HEK293 (cell line): ENCODE measurements at regions not wholly inside any gene's neighbourhood (a gene's known extent, or its start where the extent isn't known, plus 50 kb on each side); places are given as distances from the start of the nearest gene placed in this dataset.

Experiments used
- CTCF ChIA-PET: fragments of 350-600 bp; formaldehyde crosslinking; extraction: SDS; loops from one replicate; lab custom pipeline; 2021; ENCODE audit warnings: antibody characterized with exemption; lab: Yijun Ruan, JAX
- POLR2A ChIA-PET: fragments of 300-600 bp; formaldehyde crosslinking; extraction: SDS; loops from one replicate; lab custom pipeline; 2020; ENCODE audit warnings: antibody characterized with exemption, inconsistent platforms; lab: Yijun Ruan, JAX
- H3K27ac ChIP-seq: fragments of 200-500 bp; sonication (Bioruptor generic); 2 replicates; pipeline ENCODE4 v1.5.1; 2014; ENCODE audit warnings: low read depth, low read length, control low read depth, inconsistent platforms; ENCODE audit errors: extremely low read depth
- H3K36me3 ChIP-seq, 2 experiments: fragments of 200-500 bp in 1 of 2; sonication (Bioruptor generic) in 1 of 2; 1 replicate in 1 of 2; 2 replicates in 1 of 2; pipeline ENCODE4 v1.5.1; 2014 to 2017; ENCODE audit warnings: inconsistent platforms in 2 of 2, low read length in 2 of 2; ENCODE audit not compliant: control insufficient read depth in 2 of 2, insufficient read depth in 1 of 2
- H3K4me1 ChIP-seq: fragments of 200-500 bp; sonication (Bioruptor generic); 2 replicates; pipeline ENCODE4 v1.5.1; 2014; ENCODE audit warnings: mild to moderate bottlenecking, low read length, inconsistent platforms; ENCODE audit not compliant: control insufficient read depth, insufficient read depth
- H3K4me3 ChIP-seq: 2 replicates; pipeline ENCODE4 v1.5.1; 2011; ENCODE audit warnings: low read depth, mild to moderate bottlenecking, control low read depth, low read length, moderate library complexity
- H3K9me3 ChIP-seq: fragments of 200-500 bp; sonication (Bioruptor generic); 2 replicates; pipeline ENCODE4 v1.5.1; 2014; ENCODE audit warnings: low read depth, low read length, inconsistent platforms; ENCODE audit not compliant: control insufficient read depth, insufficient read depth
- BCL11A ChIP-seq: fragments of 450-650 bp; formaldehyde crosslinking; IDR thresholded peaks from 2 replicates; pipeline ENCODE4 v1.5.1; 2016; ENCODE audit warnings: low read depth, missing biosample characterization, missing genetic modification characterization
- FEZF1 ChIP-seq: fragments of 450-650 bp; formaldehyde crosslinking; IDR thresholded peaks from 2 replicates; pipeline ENCODE4 v1.5.1; 2016; ENCODE audit warnings: missing biosample characterization, missing genetic modification characterization
- GFI1B ChIP-seq: fragments of 450-650 bp; formaldehyde crosslinking; IDR thresholded peaks from 2 replicates; pipeline ENCODE4 v1.5.1; 2016; ENCODE audit warnings: missing biosample characterization, missing genetic modification characterization
- HOXD13 ChIP-seq: sonication (generic); formaldehyde crosslinking; IDR thresholded peaks from 2 replicates; pipeline ENCODE4 v1.8.0; 2022; ENCODE audit warnings: missing genetic modification reagents, borderline replicate concordance
- KLF1 ChIP-seq: fragments of 450-650 bp; formaldehyde crosslinking; IDR thresholded peaks from 2 replicates; pipeline ENCODE4 v1.5.1; 2016; ENCODE audit warnings: missing biosample characterization, missing genetic modification characterization
- RBAK ChIP-seq: fragments of 450-650 bp; formaldehyde crosslinking; IDR thresholded peaks from 2 replicates; pipeline ENCODE4 v1.5.1; 2016; ENCODE audit warnings: missing biosample characterization, missing genetic modification characterization
- ZNF114 ChIP-seq: fragments of 450-650 bp; formaldehyde crosslinking; IDR thresholded peaks from 2 replicates; pipeline ENCODE4 v1.5.0; 2017; ENCODE audit warnings: missing biosample characterization, missing genetic modification characterization
- ZNF19 ChIP-seq: fragments of 450-650 bp; formaldehyde crosslinking; IDR thresholded peaks from 2 replicates; pipeline ENCODE4; 2016; ENCODE audit warnings: missing biosample characterization, missing genetic modification characterization, low read depth
- ZNF24 ChIP-seq: fragments of 450-650 bp; formaldehyde crosslinking; IDR thresholded peaks from 2 replicates; pipeline ENCODE4 v1.5.1; 2016; ENCODE audit warnings: missing biosample characterization, missing genetic modification characterization
- ZNF335 ChIP-seq: fragments of 450-650 bp; formaldehyde crosslinking; conservative IDR thresholded peaks from 2 replicates; pipeline ENCODE4 v1.5.1; 2016; ENCODE audit warnings: missing biosample characterization, missing genetic modification characterization
- ZNF354C ChIP-seq: fragments of 450-650 bp; formaldehyde crosslinking; IDR thresholded peaks from 2 replicates; pipeline ENCODE4 v1.5.1; 2016; ENCODE audit warnings: missing biosample characterization, missing genetic modification characterization, low read depth, borderline replicate concordance
- ZNF530 ChIP-seq: fragments of 450-650 bp; formaldehyde crosslinking; IDR thresholded peaks from 2 replicates; pipeline ENCODE4 v1.5.1; 2016; ENCODE audit warnings: low read depth, missing biosample characterization, missing genetic modification characterization
- ZNF549 ChIP-seq: fragments of 450-650 bp; IDR thresholded peaks from 2 replicates; pipeline ENCODE4 v1.5.1; 2018; ENCODE audit warnings: missing biosample characterization, missing genetic modification characterization, mild to moderate bottlenecking, inconsistent platforms, moderate library complexity
- ZNF555 ChIP-seq: fragments of 450-650 bp; formaldehyde crosslinking; conservative IDR thresholded peaks from 2 replicates; pipeline ENCODE4 v1.5.1; 2017; ENCODE audit warnings: missing biosample characterization, mild to moderate bottlenecking, missing genetic modification characterization, inconsistent platforms
- ZNF610 ChIP-seq: fragments of 450-650 bp; formaldehyde crosslinking; IDR thresholded peaks from 2 replicates; pipeline ENCODE4 v1.5.1; 2016; ENCODE audit warnings: missing biosample characterization, missing genetic modification characterization, borderline replicate concordance
- ZNF837 ChIP-seq: fragments of 450-650 bp; formaldehyde crosslinking; IDR thresholded peaks from 2 replicates; pipeline ENCODE4 v1.5.1; 2016; ENCODE audit warnings: missing biosample characterization, missing genetic modification characterization
- ZNF843 ChIP-seq: fragments of 450-650 bp; formaldehyde crosslinking; IDR thresholded peaks from 2 replicates; pipeline ENCODE4 v1.5.1; 2016; ENCODE audit warnings: missing biosample characterization, missing genetic modification characterization
- TF ChIP-seq, protein P1 (sequence below): fragments of 450-650 bp; formaldehyde crosslinking; conservative IDR thresholded peaks from 2 replicates; pipeline ENCODE4 v1.5.1; 2016; ENCODE audit warnings: low read depth, missing biosample characterization, missing genetic modification characterization
- TF ChIP-seq, protein P2 (sequence below): sonication (generic); formaldehyde crosslinking; IDR thresholded peaks from 2 replicates; pipeline ENCODE4 v1.8.1; 2022; ENCODE audit warnings: mild to moderate bottlenecking, moderate library complexity, missing genetic modification reagents
- TF ChIP-seq, protein P3 (sequence below): fragments of 450-650 bp; IDR thresholded peaks from 2 replicates; pipeline ENCODE4 v1.5.1; 2018; ENCODE audit warnings: missing biosample characterization, missing genetic modification characterization
- TF ChIP-seq, protein P4 (sequence below): fragments of 450-650 bp; formaldehyde crosslinking; IDR thresholded peaks from 2 replicates; pipeline ENCODE4 v1.5.1; 2017; ENCODE audit warnings: missing biosample characterization, missing genetic modification characterization

DNA sequence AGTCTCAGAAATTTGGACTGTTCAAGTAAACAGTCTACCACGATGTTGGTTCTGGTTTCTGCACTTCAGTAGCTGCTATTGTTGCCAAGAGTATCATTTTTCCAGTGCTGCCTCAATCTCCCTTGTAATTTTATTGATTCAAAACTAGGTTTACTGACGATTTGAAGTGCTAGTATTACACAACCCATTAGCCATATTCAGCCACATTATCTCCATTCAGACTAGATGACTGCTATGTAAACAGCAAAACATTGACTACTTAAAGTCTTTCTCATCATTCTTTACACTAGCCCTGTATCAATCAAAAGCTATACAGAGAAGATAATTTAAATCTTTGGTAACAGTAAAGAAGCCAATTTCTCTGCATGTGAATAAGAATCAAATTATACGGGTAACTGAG is 102.0 kb upstream of the TSLP start:
- TF ChIP-seq ZNF555 (tag by site-specific recombination) (no peak), FEZF1 (0 out of 2 replicates have a peak, but pooled peaks have one; percentile 11), ZNF19 (tag by site-specific recombination) (no peak), ZNF530 (no peak), HOXD13 (no peak)
- TF ChIP-seq, protein P1, sequence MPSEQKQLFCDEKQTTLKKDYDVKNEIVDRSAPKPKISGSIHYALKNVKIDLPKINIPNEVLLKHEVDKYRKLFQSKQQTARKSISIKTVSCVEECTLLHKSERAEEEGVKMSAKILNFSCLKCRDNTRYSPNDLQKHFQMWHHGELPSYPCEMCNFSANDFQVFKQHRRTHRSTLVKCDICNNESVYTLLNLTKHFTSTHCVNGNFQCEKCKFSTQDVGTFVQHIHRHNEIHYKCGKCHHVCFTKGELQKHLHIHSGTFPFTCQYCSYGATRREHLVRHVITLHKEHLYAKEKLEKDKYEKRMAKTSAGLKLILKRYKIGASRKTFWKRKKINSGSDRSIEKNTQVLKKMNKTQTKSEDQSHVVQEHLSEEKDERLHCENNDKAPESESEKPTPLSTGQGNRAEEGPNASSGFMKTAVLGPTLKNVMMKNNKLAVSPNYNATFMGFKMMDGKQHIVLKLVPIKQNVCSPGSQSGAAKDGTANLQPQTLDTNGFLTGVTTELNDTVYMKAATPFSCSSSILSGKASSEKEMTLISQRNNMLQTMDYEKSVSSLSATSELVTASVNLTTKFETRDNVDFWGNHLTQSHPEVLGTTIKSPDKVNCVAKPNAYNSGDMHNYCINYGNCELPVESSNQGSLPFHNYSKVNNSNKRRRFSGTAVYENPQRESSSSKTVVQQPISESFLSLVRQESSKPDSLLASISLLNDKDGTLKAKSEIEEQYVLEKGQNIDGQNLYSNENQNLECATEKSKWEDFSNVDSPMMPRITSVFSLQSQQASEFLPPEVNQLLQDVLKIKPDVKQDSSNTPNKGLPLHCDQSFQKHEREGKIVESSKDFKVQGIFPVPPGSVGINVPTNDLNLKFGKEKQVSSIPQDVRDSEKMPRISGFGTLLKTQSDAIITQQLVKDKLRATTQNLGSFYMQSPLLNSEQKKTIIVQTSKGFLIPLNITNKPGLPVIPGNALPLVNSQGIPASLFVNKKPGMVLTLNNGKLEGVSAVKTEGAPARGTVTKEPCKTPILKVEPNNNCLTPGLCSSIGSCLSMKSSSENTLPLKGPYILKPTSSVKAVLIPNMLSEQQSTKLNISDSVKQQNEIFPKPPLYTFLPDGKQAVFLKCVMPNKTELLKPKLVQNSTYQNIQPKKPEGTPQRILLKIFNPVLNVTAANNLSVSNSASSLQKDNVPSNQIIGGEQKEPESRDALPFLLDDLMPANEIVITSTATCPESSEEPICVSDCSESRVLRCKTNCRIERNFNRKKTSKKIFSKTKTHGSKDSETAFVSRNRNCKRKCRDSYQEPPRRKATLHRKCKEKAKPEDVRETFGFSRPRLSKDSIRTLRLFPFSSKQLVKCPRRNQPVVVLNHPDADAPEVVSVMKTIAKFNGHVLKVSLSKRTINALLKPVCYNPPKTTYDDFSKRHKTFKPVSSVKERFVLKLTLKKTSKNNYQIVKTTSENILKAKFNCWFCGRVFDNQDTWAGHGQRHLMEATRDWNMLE (tag by site-specific recombination): no peak
- TF ChIP-seq, all 188 proteins: peak for 1
- no peaks in the 10 kb centered on the region for H3K9me3 ChIP-seq
- no peak overlapping the region for H3K4me3 ChIP-seq
- H3K27ac ChIP-seq: no peak overlapping the region
- CTCF ChIA-PET: no interaction called here
- POLR2A ChIA-PET: no interaction called here
- H3K4me1 ChIP-seq: no peaks in the 10 kb centered on the region
- no peaks in the 10 kb centered on the region for H3K36me3 ChIP-seq

DNA sequence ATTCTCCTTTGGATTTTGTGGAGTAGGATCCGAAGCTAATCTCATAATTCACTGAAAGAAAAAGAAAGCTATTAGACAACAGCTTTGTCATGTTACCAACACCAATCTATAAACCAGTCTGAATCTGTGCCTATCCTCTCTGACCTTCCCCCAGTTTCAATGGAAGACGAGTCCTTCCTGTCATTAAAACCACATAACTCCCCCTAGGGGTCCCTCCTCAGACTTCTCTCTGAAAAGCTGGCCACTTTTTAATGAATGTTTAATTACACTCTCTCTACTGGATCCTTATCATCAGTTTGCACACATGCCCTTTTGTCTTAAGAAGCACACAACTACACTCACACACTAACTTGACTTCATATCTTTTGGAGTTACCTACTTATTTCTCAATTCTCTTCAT is 98.0 kb upstream of the TSLP start:
- Histone ChIP-seq H3K4me3 (no peak overlapping the region), H3K27ac (no peak overlapping the region), H3K4me1 (no peaks in the 10 kb centered on the region), H3K9me3 (no peaks in the 10 kb centered on the region), H3K36me3 (no peaks in the 10 kb centered on the region)
- ChIA-PET CTCF (interaction anchor here (0.6 kb wide), 1 partner anchor 145 kb away, joined by 3 read pairs; no protein-coding TSS in a partner anchor), POLR2A (no interaction called here)
- TF ChIP-seq ZNF530: no peak
- TF ChIP-seq, protein P2, sequence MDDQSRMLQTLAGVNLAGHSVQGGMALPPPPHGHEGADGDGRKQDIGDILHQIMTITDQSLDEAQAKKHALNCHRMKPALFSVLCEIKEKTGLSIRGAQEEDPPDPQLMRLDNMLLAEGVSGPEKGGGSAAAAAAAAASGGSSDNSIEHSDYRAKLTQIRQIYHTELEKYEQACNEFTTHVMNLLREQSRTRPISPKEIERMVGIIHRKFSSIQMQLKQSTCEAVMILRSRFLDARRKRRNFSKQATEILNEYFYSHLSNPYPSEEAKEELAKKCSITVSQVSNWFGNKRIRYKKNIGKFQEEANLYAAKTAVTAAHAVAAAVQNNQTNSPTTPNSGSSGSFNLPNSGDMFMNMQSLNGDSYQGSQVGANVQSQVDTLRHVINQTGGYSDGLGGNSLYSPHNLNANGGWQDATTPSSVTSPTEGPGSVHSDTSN (CRISPR knock-in tag): no peak
- no peak for TF ChIP-seq GFI1B (tag by site-specific recombination)
- TF ChIP-seq BCL11A: no peak
- no peak for TF ChIP-seq ZNF354C (tag by site-specific recombination)
- no peak for TF ChIP-seq KLF1 (tag by site-specific recombination)
- no peak for TF ChIP-seq ZNF335 (tag by site-specific recombination)

DNA sequence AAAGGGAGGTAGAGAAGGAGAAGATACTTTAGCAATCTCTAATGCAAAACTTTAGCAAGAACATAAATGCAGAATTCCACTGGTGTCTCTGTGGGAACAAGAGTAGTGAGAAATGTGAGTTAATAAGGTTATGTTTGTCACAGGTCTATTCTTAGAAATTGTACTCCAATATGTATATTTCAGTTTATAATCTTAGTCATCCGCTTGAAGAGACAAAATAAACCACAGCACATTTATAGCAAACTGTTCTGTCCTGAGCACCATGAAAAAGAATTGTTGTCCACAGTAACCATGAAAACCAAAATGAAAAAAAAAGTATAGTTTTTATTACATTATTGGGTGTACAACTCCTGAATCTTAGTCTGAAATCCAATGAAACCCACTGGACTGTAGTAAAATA is 93.6 kb upstream of the TSLP start:
- Histone ChIP-seq H3K4me3 (no peak overlapping the region), H3K27ac (no peak overlapping the region), H3K36me3 (no peaks in the 10 kb centered on the region), H3K4me1 (no peaks in the 10 kb centered on the region), H3K9me3 (no peaks in the 10 kb centered on the region)
- TF ChIP-seq RBAK (tag by site-specific recombination): no peak
- no peak for TF ChIP-seq ZNF549
- no peak for TF ChIP-seq ZNF843 (tag by site-specific recombination)
- no peak for TF ChIP-seq ZNF837 (tag by site-specific recombination)
- TF ChIP-seq, protein P3, sequence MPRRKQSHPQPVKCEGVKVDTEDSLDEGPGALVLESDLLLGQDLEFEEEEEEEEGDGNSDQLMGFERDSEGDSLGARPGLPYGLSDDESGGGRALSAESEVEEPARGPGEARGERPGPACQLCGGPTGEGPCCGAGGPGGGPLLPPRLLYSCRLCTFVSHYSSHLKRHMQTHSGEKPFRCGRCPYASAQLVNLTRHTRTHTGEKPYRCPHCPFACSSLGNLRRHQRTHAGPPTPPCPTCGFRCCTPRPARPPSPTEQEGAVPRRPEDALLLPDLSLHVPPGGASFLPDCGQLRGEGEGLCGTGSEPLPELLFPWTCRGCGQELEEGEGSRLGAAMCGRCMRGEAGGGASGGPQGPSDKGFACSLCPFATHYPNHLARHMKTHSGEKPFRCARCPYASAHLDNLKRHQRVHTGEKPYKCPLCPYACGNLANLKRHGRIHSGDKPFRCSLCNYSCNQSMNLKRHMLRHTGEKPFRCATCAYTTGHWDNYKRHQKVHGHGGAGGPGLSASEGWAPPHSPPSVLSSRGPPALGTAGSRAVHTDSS: no peak
- TF ChIP-seq, protein P4, sequence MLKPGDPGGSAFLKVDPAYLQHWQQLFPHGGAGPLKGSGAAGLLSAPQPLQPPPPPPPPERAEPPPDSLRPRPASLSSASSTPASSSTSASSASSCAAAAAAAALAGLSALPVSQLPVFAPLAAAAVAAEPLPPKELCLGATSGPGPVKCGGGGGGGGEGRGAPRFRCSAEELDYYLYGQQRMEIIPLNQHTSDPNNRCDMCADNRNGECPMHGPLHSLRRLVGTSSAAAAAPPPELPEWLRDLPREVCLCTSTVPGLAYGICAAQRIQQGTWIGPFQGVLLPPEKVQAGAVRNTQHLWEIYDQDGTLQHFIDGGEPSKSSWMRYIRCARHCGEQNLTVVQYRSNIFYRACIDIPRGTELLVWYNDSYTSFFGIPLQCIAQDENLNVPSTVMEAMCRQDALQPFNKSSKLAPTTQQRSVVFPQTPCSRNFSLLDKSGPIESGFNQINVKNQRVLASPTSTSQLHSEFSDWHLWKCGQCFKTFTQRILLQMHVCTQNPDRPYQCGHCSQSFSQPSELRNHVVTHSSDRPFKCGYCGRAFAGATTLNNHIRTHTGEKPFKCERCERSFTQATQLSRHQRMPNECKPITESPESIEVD (tag by site-specific recombination): no peak
- TF ChIP-seq ZNF24 (tag by site-specific recombination): no peak
- no peak for TF ChIP-seq ZNF114 (tag by site-specific recombination)
- TF ChIP-seq ZNF610 (tag by site-specific recombination): no peak
- CTCF ChIA-PET: interaction anchor here (0.6 kb wide), 1 partner anchor 66 kb away, joined by 3 read pairs; no protein-coding TSS in a partner anchor
- POLR2A ChIA-PET: no interaction called here
